ENCODE measurements at regions not wholly inside any gene's neighbourhood (a gene's known extent, or its start where the extent isn't known, plus 50 kb on each side); places are given as distances from the start of the nearest gene placed in this dataset.

GRCh38 chr3:68162644-68163043 is 508.2 kb upstream of the SUCLG2 start:
- TF ChIP-seq CTCF (IDR thresholded peaks at IDR 0.05; ENCODE audit: insufficient read depth, low read depth, low read length, missing control alignments) = no peak
- no peak for DNase-seq (ENCODE audit: low read depth)
- no peak overlapping the region for H3K4me3 ChIP-seq (ENCODE audit: low read length)

- H3K4me3 ChIP-seq (ENCODE audit: low read length) = no peak overlapping the region
- no peak for TF ChIP-seq CTCF (IDR thresholded peaks at IDR 0.05; ENCODE audit: insufficient read depth, low read depth, low read length, missing control alignments)
- DNase-seq (ENCODE audit: low read depth) = no peak
These were observed 496.9 kb upstream of the SUCLG2 start for GRCh38 chr3:68151359-68151758.

GRCh38 chr3:68148447-68148846 is 494.0 kb upstream of the SUCLG2 start:
- H3K4me3 ChIP-seq (ENCODE audit: low read length) = no peak overlapping the region
- no peak for TF ChIP-seq CTCF (IDR thresholded peaks at IDR 0.05; ENCODE audit: insufficient read depth, low read depth, low read length, missing control alignments)
- no peak for DNase-seq (ENCODE audit: low read depth)

- TF ChIP-seq CTCF (IDR thresholded peaks at IDR 0.05; ENCODE audit: insufficient read depth, low read depth, low read length, missing control alignments) = no peak
- H3K4me3 ChIP-seq (ENCODE audit: low read length) = no peak overlapping the region
- DNase-seq (ENCODE audit: low read depth) = no peak
These were observed 488.0 kb upstream of the SUCLG2 start for GRCh38 chr3:68142441-68142840.

- DNase-seq (ENCODE audit: low read depth) = no peak
- no peak for TF ChIP-seq CTCF (IDR thresholded peaks at IDR 0.05; ENCODE audit: insufficient read depth, low read depth, low read length, missing control alignments)
- no peak overlapping the region for H3K4me3 ChIP-seq (ENCODE audit: low read length)
These were observed 485.5 kb upstream of the SUCLG2 start for GRCh38 chr3:68139897-68140296.

- H3K4me3 ChIP-seq (ENCODE audit: low read length) = no peak overlapping the region
- TF ChIP-seq CTCF (IDR thresholded peaks at IDR 0.05; ENCODE audit: insufficient read depth, low read depth, low read length, missing control alignments) = no peak
- DNase-seq (ENCODE audit: low read depth) = no peak
These were observed 482.0 kb upstream of the SUCLG2 start for GRCh38 chr3:68136411-68136810.

- no peak overlapping the region for H3K4me3 ChIP-seq (ENCODE audit: low read length)
- no peak for DNase-seq (ENCODE audit: low read depth)
- TF ChIP-seq CTCF (IDR thresholded peaks at IDR 0.05; ENCODE audit: insufficient read depth, low read depth, low read length, missing control alignments) = no peak
These were observed 480.7 kb upstream of the SUCLG2 start for GRCh38 chr3:68135067-68135466.

All from epithelial cell of esophagus (primary cell).